ENCODE measurements at regions not wholly inside any gene's neighbourhood (a gene's known extent, or its start where the extent isn't known, plus 50 kb on each side); places are given as distances from the start of the nearest gene placed in this dataset.

DNA sequence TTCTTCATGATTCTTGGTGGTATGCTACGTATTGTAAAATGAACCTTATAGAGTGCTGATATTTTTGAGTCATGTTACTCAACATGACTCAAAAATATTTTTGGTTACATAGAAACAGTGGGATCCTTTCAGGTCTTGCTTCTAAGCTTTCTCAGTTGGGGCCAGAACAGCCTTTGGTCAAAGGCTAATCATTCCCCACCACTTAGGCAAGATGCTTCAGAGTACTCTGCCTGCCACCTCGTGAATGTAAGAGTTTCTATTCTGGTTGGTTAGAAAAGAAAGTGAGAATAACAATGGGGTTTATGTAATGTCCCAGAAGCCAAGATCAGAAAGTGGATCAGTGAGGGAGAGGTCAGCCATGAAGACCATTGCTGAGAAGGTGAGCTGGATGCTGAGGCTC lies 327.8 kb downstream of the TCERG1L start:
- DNase-seq = no peak

DNA sequence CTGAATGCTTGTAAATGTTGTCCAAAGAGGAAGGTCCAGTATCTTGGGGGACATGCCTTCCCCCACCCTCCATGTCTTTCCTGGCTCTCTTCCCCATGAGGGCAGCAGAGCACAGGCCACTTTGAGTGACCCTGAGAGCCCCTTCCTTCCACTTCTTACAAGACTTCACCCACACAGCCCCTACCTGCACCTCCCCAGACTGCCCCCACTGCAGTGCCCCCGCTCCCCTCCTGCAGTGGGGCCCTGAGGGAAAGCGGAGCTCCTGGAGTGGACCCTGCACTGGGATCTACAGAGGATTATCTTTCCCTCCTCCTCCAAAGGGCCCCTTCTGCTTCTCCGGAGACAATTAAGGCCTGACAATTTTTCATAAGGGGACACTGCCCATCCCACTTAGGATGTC lies 326.8 kb downstream of the TCERG1L start:
- no peak for DNase-seq

DNA sequence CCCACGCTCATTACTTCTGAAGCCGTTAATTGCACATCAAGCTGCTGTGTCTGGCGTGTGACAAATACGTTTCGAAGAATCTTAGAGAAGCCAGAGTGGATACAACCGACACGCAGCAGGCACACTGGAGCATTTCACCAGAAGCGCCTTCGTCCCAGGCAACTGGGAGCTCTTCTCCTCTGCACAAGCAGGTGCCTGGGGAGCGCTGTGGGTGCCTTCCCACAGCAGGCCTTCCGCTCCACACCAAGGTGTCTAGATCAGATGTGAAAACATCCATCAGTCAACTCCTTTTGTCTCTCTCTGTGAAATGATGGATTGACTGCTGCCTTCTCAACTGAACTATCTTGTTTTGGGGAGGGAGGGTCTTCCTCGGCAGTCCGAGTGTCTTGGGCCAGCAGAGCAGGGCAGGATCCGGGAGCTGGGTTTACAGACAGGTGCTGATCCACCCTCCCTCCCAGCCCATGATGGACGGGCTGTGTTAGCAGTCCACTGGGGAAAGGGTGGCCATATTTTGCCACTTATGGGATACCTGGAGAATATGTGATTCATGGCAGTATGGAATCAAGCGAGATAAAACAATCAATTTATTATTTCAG lies 326.3 kb downstream of the TCERG1L start:
- no peak for DNase-seq

DNA sequence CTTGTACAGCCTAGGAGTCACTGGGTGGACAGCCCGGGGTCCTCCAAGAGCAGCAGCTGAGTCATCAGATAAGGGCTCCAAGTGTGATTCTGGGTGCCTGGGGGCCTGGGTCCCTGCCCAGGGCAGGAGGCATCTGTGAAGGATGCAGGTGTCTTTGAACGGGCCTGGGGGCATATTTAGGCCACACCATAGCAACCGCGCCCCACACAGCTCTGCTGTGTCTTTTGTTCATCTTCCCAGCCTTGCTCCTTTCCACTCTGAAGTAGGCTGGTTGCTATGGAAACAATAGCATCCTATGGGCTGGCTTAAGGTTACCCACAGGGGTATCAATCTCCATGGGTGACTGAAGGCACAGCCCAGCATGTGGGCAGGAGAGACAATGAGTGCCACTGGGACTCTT lies 324.7 kb downstream of the TCERG1L start:
- DNase-seq = no peak

DNA sequence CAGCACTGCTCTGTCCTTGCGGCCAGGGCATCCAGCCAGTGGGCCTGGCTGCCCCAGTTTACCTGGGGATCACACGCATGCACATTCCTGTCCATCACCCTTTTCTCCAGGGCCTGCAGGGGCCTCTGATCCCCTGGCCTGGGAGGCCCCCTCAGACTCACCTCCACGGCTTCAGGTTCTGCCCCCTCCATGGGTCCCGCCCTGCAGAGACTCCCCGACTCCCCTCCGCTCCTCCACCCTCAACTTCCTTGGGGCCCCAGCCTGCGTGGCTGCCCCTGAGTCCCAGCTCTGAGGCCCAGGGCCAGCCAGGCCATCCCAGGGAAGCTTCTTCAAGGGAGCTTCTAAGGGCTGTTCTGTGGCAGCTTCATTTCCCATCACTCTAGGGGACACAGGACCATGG lies 324.1 kb downstream of the TCERG1L start:
- DNase-seq = no peak

DNA sequence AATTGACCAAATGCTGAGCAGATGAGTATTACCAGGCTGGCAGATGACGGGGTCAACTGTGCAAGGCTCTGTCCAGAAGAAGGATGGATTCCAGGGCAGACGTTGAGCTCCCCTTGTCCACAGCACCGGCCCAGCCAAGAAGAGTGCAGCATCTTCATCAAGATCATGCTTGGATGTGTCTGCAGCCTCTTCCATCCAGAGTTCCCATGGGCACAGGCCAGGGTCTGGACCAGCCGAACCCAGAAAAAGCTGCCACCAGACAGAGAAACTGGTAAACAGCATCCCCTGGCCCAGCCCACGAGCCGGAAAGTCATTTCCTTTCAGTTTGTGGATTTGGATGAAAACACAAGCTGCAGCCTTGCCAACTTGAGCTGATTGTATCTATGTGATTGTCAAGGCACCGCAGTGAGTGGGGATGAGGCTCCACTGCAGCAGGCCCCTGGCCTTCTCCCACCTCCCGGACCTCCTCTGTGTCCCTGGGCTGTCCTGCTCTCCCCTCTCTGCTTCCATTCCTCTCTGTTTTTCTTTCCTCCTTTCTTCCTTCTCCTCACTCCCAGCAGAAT lies 321.8 kb downstream of the TCERG1L start:
- DNase-seq = no peak

DNA sequence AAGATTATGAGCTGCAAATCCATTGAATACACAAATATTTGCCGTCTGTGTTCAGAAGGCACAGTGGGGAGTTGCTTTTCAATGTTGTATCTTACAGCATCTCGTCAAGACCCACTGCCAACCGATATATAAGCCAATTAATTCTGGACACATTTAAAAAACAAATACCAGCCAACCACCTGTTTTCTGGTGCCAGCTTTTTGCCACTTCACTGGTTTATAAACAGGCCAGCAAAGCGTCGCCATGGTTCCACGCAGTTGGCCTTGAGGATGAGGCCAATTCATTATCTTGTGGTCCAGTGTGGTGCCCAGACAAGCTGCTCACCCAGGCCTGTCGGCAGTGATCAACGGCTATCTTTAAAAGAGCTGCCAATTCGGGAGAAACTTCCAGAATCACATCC lies 321.0 kb downstream of the TCERG1L start:
- no peak for DNase-seq

DNA sequence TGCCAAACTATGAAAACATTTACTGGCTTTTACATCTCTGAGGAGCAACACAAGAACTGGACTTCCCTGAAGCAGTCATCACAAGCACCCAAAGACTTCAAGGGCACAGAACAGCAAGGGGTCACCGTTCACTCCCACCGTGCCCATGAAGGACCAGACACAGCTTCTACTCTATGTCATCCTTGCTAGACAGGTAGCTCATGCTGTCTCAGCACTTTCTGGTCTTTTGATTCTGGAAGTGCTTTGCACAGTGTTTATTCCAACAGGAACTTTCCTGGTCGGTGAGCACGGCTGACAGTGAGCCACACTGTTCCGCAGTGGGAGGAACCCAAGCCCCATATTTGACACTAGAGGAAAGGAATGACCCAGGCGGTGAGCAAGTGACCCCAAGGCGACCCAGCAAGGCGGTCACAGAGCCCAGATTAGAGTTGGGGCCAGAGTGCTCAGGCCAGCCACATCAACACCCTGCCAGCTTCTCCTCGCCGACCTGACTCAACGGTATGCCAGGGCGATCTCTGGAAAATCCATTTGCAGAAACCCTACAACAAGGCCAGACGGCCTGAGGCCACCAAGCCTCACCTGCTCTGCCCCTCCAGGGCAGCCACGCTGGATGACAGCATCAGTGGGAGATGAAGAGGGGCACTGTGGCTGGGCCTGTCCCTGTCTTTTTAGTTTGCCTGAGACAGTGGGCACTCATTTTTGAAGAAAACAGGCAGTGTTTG lies 318.6 kb downstream of the TCERG1L start:
- DNase-seq = no peak

DNA sequence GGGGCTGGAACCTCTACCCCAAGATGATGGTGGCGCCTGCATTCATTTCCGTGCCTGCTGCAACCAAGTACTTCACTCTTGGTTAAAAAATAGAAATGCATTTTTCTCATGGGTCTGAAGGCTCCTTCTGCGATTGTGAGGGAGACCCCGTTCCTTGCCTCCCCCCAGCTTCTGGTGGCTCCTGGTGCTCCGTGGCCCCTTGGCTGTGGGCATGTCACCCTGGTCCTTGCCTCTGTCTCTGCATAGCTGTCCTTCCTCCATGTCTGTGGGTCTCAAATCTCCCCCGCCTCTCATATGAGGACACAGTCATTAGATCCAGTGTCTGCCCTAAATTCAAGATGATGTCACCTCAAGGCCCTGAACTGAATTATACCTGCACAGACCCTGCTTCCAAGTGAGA lies 317.9 kb downstream of the TCERG1L start:
- no peak for DNase-seq

DNA sequence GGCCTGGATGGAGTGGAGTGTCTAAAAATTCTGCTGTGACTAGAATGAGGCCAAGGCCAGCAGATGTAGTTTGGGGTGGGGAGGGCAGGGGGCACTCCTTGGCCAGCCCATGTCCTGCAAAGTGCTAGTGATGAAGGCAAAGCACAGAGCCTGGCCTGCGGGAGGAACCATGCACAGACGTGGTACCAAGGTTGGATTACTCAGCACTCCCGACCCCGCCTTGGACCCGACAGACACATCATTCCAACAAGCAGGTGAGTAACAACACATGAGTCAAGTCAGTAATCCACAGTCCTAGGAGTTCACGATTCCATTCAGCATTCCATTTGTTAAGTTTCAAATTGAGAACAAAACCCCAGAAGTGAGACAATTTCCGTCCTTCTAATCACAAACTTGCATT lies 317.3 kb downstream of the TCERG1L start:
- DNase-seq = no peak

DNA sequence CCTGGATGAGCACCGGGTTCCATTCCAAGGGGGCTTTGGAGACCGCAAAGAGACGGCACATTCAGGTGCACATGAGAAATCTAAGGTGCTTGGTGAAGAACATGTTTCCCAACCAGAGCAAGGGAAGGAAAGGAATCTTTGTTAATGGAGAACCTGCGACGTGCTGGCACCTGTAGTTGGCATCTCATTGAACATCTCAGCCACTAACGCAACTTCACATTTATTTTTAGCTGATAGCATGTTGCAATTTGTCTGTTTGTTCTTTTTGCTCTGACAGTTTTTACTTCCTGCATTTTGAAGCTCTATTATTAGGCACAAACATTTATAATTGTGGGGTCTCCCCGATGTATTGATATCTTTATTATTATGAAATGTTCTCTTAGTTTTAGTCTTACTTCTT lies 316.7 kb downstream of the TCERG1L start:
- DNase-seq = no peak

DNA sequence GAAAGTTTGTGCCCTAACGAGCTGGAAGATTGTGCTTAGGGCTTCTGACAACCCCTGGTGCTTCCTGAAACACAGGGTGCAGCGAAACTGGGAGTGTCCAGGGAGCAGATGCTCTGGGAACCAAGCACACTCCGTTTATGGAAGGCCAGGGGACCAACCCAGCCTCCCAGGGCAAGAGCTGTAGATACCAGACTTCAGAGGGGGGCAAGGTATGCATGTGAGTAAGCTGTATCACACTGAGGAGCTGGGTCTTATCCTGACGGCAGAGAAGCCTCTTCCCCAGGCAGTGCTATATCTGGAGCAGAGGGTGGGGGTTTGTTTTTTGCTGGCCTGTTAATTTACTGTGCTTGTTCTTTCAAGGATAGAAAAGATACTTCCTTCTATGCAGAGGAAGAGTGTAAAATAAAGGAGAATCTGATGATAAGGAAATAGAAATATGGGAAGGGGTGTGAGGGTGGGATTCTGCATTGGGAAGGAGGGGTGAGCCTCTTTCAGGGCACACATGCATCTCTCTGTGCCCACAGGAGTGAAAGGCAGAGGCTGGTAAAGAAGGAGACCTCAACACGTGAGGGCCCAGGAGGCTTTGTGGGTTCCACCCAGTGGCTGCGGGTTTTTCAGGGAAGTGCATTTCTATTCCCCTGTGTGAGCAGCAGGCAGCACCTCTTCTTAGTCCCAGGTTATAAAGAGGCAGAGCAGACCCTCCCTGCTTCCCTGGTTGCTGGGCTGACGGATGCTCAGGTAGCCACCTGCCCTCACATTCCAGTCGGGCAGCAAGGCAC lies 314.1 kb downstream of the TCERG1L start:
- no peak for DNase-seq

DNA sequence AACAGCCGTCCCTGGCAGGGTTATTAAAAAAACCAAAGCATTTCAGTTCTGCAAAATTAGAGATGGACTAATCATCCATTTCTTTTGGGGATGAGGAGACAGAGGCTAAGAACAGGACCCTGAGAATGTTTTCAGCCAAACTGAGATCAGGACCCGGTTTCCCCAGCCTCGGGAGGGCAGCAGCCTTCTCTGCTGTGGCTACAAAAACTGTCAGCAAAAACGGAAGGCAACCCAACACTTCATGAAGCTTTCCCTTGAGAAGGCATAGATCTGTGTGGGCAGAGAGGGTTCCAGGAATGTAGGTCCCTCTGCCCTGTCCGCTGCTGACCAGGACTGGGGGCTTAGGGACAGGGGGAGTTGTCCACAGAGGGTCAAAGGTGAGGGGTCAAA lies 313.5 kb downstream of the TCERG1L start:
- DNase-seq = no peak

DNA sequence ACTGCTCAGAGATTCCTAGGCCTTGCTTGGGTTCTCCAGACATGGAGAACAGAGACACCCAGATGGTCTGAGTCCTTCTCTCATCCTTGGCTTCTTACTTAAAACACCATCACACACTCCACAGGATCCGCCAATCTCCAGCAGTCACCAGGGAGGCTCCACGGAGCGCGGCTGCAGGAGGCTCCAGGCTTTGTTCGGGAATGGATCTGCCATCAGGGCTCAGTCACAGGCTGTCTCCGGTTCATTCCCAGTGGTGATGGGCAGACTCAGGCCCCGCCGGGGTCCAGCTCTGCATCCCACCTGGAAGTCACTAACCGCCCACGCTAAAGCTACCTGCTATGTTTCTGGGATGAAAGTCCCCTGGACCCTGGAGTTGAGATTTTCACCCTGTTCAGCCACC lies 312.9 kb downstream of the TCERG1L start:
- DNase-seq = no peak

DNA sequence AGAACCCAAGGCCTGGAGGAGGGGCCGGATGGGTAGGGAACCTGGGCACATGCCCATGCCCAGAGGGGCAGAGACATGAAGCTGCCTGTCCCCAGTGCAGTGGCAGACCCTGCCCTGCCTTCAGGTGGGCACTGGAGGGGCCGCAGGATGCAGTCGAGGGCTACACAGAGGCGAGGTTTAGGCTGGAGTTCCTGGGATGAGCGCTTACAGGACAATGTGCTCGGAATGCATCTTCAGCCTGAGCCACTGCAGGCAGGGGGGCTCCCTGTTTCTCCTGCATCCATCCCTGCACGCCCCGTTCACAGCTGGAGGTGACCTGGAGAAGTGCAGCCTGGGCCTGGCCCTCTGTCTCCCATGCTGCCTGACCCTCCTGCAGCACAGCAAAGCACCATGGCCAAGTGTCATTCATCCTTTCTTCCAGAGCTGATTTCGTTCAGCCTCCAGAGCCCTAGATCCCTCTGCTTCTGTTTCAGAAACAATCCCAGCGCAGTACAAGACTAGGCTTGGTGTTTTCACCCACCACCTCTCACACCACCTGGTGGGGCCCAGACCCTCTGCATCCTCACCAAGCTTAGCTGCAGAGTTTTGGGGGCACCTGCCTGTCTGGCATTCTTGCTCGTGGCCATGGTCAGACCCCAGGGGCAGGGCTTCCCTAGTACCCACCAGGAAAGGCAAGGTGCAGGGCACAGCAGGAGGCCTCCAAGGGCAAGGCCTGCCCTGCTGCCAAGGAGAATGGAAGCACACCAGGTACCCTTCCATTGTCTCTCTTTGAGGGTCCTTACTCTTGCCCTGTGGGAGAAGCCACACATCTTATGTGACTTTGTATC lies 311.9 kb downstream of the TCERG1L start:
- no peak for DNase-seq

DNA sequence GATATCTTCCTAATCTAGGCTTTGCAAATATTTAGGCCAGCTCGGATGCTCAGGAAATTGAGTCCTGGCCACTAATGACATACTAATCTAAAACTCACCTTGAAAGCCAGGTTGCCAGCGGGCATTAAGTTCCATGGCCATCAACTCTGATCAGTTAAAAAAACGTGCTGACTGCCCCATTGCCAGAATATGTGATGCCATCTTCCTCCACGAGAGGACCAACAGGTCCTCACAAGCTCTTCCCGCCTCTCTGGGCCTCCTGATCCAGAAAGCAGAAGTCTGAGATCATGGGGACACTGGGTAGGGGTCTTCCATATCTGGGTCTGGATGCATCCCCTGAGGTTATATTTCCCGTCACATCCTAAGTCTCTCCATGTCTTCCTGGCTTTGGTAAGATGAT lies 311.3 kb downstream of the TCERG1L start:
- DNase-seq = no peak

DNA sequence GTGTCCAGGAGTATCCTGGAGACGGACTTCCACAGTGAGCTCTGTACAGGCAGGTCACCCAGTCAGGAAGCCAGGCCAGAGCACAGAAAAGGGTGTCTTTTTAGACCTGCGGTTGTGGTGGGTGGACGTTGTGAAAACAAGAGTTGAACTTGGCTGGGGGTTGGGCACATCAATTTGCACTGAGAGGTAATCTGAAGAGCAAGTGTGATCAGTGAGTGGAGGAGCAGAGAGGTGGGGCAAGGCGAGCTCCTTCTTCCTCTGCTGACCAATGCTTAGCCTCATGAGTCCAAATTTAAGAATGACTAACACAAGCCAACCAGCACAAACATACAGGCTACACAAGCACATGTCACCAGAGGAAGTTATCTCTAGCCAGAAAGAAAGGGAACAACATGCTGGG lies 310.8 kb downstream of the TCERG1L start:
- no peak for DNase-seq

DNA sequence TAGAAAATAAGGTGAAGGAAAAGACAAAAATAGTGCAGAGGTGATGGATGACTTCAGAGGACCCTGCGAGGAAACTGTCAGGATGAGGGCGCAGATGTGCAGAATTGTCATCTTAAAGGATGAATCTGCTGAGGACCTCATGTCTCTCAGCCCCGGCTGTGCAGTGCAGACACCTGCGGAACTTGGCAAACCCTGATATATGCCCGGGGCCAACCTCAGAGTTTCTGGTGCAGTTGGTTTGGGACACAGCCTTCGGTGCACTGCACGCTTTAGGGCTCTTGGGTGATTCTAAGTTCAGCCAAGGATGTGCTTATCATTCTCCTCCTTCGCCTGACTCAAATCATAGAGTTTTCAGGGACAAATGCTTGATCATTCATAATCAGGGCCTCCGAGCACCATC lies 310.1 kb downstream of the TCERG1L start:
- no peak for DNase-seq

DNA sequence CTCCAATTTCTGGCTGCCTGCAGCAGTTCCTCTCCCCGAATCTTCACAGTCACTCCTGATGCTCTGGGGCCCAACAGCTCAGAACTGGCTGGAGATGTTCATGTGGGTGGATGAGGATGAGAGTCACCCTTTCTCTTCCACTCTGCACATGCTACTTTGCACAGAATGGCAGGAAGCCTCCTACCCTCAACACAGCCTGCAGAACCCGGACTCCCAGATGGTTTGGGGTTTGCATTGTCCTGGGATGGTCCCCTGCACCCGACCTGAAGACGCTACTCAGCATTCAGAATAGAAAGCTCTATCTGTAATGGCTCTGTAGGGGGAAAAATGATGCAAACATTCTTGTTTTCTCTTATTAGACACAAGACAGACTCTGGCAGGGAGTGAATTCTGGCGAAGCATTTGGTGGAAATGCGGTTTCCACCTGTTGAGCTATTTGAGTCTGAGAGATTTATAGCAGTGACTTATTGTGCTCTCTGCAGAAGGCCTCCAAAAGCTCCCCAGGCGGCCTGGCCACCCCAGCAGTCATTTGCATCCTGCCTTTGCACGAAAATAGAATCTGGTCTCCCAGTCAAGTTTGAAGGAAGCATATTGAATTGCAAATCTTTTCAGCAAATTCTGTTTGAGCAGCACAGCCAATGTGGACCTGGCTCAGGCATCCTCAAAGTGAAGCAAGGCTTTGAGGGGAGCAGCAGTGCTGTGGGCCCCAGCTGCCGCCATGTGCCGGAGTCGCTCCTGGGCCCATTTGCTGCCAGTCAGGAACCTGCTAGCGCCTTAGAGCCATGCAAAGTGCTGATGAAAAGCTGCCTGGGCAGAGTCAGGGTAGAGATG lies 309.3 kb downstream of the TCERG1L start:
- DNase-seq = no peak

DNA sequence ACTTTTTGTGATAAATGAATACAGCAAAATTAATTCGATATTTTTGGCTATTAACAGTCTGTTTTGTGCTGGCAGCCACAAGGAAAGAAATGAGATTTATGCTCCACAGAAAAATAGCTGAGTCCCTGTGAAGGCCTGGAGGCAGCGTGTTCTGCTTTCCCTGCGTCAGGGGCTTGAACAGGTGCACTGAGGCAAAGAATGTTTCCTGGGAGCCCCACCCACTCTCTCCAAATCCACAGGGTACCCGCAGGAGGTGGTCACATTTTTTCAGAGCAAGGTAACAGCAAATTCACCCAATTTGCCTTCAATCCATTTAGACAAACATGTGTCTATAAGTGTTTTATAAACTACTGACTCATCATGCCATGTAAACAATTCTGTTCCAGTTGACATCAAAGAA lies 308.1 kb downstream of the TCERG1L start:
- DNase-seq = no peak

DNA sequence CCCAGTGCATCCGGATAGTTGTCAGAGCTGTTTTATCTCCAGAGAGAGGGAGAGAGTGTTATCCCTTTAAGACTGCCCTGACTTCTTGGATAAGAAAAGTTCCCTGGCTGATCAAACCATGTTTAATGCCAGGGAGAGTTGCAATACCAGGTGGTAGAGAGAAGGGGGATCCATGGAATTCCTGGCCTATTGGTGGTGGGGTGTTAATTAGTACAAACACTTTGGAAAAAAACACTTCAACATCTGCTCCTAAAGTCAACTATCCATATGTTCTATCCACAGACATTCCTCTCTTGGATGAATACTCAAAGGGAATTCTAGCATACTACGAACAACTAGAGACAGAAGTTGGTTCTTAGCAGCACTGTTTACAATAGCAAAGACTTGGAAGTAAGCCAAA lies 307.2 kb downstream of the TCERG1L start:
- DNase-seq = no peak
